ENCODE measurements at regions not wholly inside any gene's neighbourhood (a gene's known extent, or its start where the extent isn't known, plus 50 kb on each side); places are given as distances from the start of the nearest gene placed in this dataset.

DNA sequence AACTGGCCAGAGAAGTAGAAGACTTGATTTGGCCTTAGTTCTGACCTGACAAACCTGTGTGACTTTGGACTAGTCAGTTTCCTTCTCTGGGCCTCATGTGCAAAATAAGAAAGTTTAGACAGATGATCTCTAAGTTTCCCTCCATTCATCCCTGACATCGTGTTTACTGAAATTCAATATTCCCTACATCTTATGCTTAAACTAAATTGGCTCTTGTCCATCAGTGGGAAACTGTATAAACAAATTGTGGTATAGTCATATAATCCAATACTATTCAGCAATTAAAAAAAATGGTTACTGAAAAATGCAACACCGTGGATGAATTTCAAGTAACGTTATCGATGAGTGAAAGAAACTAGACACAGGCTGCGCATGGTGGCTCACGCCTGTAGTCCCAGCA, 64.4 kb upstream of the HRH1 start:
- no peak for DNase-seq (ENCODE audit: low read depth)

DNA sequence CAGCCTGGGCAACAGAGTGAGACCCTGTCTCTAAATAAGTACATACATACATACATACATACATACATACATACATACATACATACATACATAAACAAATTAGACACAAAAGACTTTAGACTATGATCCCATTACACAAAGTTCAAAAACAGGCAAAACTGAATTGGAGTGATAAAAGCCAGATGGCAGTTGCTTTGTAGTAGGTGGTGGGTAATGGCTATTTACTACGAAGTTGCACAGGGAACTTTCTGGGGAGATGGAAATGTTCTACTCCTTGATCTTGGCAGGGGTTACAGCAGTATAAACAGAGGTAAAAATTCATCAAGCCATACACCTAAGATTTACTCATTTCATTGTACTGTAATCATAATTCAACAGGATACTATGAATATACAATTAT, 63.7 kb upstream of the HRH1 start:
- no peak for DNase-seq (ENCODE audit: low read depth)

GRCh38 chr3:11091088-11091590, 63.2 kb upstream of the HRH1 start:
- peak; percentile 56 for DNase-seq (ENCODE audit: low read depth)

DNA sequence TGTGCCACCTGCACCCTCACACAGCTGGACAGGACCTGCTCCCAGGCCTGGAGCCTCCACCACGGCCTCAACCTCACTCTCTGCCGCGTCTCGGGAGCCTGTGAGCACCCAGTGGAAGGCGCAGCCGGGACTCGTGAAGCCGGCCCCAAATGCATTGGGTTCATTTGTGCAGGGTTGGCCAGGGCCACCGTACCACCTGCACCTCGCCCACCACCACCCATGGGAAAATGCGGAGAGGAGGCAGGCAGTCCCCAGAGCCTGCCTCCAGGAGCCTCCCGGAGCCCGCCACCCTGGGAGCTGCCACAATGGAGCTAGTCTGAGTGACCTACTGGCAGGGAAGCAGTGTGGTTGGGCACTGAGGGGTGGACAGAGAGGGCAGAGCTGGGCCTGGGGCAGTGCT, 62.5 kb upstream of the HRH1 start:
- DNase-seq (ENCODE audit: low read depth), result no peak

DNA sequence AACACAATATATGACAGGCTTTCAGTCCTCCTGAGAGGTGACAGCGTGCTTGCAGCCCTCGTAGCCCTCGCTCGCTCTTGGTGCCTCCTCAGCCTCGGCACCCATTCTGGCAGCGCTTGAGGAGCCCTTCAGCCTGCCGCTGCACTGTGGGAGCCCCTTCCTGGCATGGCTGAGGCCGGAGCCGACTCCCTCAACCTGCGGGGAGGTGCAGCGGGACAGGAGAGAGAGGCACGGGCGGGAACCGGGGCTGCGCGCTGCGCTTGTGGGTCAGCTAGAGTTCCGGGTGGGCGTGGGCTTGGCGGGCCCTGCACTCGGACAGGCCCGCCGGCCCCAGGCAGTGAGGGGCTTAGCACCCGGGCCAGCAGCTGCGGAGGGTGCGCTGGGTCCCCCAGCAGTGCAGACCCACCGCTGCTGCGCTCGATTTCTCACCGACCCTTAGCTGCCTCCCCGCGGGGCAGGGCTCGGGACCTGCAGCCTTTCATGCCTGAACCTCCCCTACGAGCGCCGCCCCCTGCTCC, 60.4 kb upstream of the HRH1 start:
- no peak for DNase-seq (ENCODE audit: low read depth)

DNA sequence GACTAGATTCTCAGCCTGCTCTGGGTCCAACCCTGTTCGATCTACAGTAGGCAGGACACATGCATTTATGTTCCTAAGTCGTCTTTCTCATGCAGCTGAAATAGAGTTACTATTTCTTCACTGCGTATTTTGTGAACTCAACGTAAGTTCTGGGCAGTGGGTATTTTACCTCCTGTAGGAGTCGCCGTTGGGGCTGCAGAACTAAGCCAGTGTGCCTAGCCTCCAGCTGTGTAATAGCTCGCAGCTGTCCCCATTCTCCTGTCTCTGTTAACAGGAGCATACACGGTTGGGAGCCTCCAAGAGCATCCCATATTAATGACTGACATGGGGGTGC, 58.4 kb upstream of the HRH1 start:
- DNase-seq (ENCODE audit: low read depth), result peak; percentile 62

DNA sequence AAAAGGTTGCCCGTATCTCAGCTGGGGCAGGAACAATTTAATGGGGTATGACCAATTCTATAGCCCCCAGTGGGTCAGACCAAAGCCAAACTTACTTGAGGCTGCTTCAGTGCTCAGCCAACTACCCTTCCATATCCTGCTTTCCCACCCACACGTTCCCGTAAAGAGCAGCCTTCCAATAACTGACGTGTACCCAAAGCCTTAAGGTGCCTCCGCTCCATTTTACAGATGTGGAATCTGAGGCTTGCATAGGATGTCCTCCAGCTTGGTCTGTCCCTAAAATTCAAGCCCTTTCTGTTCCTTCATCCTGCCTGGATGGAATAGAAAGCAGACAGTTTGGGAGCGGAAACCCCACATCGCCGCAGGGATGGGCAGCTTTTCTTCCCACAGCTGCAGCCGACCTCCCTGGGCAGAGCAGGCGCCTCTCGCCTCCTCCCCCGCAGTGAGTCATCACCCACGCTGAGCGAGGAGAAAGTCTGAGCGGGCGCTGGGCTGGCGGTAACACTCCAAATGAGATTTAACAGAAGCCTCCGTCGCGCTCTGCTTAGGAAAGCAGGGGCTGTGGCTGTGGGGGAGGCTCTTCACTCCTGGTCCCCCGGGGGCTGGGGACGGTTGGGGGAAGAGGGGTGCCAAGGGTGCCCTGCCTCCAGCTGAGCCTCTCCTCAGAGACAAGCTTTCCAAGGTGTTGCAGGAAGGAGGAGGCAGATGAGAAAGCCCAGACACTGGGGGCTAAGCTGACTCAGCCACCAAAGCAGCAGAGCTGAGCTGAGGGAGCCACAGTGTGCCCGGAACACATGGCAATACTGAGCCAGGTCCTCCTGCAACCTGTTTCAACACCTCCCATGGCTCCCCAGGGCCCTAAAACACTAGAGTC, 57.8 kb upstream of the HRH1 start:
- peak; percentile 98 for DNase-seq (ENCODE audit: low read depth)

DNA sequence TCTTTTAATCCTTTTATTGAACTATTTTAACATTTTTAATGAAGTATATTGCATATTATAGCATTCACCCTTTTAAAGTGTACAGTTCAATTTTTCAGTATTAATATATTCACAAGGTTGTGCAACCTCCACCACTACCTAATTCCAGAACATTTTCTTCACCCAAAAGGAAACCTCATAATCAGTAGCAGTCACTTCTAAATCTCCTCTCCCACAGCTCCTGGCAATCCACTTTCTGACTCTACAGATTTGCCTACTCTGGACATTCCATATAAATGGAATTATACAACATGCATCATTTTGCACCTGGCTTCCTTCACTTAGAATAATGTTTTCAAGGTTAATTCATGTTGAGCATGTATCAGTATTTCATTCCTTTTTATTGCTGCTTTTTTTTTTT, 55.0 kb upstream of the HRH1 start:
- no peak for DNase-seq (ENCODE audit: low read depth)

All from RPMI7951 (cell line).